ENCODE measurements at regions not wholly inside any gene's neighbourhood (a gene's known extent, or its start where the extent isn't known, plus 50 kb on each side); places are given as distances from the start of the nearest gene placed in this dataset.

DNA sequence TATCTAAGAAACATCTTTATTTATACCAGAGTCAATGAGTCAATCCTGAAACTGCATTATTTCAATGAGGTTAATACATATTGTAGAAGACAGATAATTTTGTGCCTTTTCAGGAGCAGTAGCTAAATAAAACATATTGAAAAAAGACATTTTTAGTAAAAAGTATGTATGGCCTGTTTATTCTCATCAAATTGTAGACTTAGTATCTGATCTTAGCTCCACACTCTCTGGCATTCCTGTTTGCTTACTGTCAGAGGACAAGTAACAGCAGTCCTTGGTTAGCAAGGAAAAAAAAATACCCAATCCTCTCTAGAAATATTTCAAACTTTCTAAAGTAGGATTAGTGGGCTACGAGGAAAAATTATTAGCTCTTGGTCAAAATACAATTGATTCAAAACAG lies 50.5 kb upstream of the GUCY1A1 start:
- no peak for DNase-seq

DNA sequence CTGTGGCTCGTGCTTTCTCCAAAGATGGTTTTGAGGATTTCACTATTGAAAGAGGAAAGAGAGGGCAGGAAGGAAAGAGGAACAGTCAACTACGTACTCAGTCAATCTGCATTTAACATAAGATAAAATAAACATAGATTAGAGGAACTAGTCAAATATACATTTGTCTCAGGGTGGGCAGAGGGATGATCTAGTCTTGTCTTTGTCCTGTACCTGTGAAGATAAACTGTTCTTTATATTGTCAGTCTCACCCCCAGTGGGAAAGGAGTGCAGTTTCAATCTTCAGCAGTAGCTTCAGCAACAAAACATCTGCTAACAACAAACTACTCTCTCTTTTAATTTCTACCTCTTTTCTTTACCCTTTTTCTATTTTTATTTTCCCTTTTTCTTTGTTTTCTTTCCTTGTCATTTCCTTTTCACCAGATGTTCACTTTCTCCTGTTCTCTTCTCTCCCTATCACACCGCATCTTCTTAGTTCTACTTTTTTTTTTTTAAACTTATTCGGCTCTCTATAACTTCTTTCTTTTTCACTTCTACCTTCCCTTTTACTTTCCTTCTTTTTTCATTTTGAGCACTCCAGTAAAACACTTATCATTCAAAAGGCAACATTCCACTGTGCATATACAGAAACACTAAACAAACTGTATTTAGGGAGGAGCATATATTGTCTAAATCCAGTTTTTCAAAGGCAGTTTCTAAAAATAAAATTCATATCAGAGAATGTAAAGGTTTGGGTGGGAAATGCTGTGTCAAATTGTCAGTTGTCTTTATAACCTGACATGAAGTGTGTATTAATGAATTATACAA lies 51.4 kb upstream of the GUCY1A1 start:
- no peak for DNase-seq

DNA sequence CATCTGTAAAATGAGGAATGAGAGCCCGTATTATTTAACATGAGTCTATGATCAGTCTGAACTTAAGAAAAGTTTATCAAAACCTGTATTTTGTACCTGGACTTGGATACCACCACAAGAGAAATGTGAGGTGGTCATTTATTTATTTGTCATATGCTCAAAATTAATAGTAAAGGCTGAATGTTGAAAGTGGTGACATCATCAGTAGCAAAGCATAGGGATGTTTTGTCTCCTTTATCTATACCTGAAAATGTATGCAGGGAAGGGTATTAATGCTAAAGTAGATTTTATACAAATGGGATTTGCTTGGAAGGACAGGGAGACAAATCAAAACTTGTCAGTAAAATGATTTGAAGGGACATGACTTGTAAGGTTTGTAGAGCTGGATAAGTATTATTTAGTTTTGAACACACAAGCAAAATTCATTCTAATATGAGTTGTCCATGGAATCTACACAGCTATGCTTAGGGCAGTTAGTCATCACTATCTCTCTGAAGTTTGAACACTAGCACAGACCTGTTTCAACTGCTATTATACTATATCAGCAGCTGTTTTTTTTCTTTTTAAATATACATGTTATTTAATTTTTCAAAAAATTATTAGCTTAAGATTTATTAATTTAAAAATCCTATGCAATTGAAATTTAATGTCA lies 52.4 kb upstream of the GUCY1A1 start:
- DNase-seq: no peak

DNA sequence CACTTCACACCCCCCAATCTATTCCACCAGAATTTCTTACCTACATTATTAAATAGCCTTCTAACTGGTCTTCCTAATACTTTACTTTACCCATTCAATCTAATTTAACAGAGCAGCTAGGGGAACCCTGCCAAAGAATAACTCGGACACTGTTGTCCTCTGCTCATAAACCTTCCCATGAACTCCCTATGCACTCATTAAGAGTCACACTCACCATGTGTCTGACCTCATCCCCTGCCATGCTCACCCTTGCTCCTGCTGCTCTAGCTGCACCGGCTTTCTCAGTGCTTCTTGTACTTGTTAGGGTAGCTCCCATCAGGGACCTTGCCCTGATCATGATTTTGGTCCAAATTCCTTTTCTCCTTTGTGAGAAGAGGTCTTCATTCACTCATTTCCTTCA lies 54.6 kb upstream of the GUCY1A1 start:
- no peak for DNase-seq

DNA sequence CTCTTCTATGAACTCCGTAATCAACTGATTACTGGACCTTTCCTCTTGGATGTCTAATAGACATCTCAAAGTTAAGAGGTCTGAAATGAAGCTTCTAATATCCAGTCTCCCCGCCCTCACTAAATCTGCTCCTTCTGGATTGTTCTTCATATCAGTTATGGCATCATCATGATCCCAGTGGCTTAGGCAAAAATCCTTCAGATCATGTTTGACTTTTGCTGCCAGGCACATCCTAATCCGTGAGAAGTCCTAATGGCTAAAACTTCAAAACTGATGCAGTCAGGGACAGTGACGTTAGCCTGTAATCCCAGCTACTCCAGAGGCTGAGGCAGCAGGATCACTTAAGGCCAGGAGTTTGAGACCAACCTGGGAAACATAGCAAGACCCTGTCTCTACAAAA lies 55.1 kb upstream of the GUCY1A1 start:
- DNase-seq: no peak

DNA sequence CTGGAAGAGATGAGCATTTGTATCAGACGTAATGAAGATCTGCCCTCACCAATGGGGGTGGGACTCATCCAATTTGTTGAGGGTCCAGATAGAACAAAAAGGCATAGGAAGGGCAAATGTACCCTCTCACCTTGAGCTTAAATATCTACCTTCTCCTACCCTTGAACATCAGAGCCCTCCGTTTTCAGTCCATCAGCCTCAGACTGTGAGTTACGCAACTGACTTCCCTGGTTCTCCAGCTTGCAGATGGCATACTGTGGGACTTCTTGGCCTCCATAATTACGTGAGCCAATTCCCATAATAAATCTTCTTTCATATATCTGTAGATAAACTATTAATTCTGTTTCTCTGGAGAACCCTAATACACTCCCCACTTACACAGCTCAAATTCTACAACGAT lies 56.5 kb upstream of the GUCY1A1 start:
- DNase-seq: no peak

DNA sequence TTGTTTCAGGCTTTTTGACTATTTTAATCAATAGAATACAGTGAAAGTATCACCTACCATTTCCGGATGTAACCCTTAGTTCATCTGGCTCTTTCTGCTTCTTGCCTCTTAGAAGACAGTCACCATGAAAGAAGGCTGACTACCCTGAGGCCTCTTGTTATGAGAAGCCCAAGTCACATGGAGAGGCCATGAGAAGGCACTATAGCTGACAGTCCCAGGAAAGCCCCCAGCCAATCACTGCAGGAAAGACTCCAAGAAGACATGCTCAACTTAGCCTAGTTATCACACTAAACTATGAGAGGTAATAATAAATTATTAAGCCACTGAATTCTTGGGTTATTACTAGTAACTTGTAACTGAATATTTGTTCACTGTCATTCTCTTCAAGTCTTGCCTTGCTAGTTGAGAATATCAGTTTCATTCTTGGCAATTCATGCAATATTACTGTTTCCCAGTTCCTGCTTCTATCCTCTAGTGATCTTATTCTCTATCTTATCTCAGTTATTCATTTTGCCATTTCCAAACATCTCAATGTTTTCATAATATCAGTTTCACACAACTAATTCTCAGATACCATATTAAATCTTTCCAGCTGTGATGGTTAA lies 57.1 kb upstream of the GUCY1A1 start:
- peak; percentile 2 for DNase-seq

DNA sequence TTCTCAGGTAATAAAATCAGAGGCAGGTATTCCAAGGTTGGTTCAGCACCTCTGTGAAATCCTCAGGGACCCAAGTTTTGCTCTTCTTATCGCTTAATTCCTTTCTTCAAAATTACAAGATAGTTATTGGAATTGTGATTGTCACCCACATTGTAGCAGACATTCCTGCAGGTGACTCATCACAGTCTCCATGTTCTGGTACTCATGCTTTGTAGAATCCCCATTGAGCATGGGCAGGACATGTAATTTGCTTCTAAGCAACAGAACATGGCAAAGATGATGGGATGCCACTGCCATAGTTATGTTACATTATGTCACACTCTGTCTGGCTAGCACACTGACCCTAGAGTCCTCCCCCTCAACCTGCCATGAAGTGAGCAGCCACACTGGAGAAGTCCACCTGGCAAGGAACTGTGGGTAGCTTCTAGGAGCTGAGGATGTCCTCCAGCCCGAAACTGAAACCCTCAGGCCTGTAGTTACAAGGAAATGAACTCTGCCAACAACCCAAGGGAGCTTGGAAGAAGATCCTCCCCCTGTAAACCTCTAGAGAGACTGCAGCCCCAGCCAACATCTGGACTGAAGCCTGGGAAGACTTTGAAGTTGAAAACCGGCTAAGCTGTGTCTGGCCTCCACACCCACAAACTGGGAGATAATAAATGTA lies 58.3 kb upstream of the GUCY1A1 start:
- no peak for DNase-seq

DNA sequence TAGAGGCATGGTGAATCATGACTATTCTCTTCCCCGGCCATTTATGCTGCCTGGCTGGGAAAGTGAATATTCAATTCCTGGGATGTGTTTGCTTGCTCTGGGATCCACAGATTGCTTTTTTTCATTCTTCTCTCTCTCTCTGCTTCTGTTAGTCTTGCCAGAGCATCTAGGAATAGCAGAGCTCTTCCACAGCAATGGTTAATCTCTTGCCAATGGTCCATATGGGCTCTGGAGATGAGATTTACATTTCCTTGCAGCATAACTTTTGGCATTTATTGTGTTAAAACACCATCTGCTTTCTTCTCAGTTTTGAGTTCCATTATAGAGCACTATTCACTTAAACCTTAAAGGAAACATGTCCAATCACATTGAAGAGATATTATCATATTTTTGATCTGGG lies 59.2 kb upstream of the GUCY1A1 start:
- no peak for DNase-seq

DNA sequence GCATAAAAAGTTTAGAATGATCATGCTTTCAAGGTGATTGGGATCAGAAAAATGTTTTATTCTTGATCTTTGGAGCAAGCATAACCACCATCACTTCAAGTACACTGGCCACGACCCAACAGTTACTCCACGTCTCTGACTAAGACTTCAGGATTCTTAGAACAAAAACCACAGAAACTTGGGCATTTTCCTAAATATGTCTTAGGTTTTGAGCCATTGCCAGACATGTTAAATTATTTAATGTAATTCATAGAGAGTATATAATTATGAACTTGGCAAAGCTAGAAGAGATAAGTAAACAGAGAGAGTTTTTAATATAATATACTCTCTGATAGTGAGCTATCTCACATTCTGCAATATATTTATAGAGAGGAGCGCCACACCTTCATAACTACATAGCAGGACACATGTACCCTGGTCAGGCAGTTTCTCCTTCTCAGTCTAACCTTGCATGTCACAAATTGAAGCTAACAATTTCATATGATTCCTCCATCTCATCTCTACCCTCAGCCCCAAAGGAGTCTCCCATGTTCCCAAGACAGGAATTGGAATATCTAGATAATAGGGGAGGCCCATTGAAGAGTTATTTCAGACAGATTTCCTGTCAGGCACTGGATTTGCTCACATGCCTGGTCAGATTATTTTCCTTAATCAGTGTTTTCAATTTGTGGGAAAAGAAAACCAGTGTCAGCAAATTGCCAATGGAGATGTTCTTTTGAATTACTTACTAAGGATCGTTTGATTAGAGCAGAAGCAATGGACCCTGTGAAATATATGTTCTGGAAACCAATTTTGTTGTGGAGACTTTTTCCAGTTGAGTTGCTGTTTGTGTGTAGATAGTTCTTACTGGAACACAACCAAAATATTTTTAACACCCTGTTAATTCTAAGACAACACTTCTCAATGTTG lies 61.7 kb upstream of the GUCY1A1 start:
- no peak for DNase-seq

DNA sequence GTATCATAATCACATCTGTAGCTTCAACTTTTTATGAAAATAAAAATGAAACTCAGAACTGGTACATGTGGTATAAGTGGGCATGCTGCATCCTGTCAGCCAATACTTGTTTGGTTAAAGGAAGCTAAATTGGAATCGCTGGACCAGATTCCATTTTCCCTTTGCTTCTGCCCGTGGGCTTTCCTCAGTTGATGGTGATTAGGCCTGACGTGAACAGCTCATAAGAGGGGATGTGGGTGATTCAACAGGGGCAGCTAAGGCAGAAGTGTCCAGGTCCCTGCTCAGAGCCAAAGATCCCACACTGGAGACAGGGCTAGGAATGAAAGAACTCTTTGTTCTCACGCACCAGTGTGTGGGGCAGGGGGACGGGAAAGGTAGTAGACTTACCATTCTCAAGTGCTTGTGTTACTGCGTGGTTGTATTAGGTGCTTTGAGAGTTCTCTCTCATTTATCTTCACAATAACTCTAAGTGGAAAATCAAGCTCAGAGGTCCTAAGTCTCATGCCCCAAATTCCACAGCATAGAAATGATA lies 63.2 kb upstream of the GUCY1A1 start:
- no peak for DNase-seq

DNA sequence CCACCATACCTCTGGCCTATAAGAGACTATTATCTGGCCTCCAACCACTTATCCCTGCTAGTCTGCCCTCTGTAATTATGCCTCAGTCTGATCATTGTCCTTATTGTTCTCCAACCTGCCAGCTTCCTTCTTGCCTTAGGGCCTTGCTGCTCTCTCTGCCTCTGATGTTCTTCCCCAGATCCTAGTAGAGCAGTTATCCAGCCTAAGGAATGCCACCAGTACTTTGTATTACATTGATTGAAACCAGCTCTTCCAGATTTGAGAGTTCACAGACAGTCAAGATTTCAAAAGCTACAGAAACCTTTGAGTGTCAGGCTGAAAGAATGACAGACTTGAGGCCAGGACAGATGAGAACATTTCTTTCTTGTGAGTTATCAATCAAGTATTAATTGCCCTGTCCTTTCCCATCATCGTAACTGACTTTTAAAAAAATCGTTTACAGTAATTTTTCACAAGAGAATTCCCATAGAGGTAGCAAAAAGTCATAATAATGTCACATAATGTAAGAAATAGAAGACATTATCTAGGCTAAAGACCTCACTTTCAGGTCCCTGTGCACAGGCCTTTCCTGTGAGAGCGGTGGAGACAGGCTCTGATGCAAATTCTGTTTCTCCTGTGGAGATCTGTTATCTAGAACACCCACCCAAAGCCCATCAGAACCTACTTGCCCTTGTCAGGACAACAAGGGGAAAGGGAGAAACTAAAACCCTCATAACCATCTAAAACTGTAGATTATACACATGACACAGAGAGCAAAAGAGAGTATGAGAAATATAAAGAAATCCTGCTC lies 64.1 kb upstream of the GUCY1A1 start:
- no peak for DNase-seq

DNA sequence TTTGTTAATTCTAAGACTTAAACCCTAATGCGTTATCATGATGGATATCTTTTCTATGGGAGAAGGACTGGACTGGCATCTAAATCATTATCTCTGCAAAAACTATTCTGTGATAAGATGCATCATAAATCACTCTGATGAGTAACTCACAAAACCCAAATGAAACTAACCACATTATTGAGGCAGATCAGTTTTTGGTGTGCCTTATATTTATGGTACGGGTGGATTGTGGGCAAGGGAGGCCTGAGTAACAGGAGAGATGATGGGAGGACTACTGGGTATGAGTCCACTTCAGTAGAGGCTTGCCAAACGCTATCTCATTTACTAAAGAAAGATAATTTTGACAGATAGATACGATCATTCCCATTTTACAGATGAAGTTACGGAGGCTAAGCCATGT lies 66.4 kb upstream of the GUCY1A1 start:
- no peak for DNase-seq

DNA sequence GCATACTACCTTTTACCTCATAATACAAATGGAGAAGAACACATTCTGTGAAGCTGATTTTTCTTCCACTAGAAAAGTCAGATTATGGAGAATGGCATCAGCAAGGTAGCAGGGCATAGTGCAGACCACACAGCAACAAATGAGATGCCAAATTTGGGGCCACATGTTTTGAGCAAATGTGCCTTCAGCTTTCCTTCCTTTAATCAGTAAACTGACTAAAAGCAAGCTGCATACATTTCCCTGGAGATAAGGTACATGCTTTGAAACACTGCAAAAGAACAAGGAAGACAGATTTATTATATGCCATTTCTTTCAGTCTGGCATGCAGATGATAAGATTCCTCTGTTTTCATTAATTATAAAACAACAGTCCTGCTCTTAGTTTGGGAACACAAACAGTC lies 67.1 kb upstream of the GUCY1A1 start:
- DNase-seq: no peak

DNA sequence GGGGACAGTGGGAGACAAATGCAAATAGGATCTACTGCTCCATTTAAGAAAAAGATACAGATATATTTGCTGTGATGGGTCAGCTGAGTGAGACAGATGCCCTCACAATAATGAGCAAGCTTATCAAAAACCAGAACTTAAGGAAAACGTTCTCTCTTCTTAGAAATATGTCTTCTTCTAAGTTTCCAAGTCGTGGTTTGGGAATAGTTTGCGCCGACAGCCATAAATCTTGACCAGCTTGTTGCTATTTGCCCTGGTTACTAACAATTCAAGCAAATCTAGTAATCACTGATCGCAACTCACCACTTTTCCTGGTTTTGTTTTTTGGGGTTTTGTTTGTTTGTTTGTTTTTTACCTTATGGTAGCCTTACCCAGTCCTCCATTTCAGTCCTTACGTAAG lies 67.6 kb upstream of the GUCY1A1 start:
- DNase-seq: no peak

DNA sequence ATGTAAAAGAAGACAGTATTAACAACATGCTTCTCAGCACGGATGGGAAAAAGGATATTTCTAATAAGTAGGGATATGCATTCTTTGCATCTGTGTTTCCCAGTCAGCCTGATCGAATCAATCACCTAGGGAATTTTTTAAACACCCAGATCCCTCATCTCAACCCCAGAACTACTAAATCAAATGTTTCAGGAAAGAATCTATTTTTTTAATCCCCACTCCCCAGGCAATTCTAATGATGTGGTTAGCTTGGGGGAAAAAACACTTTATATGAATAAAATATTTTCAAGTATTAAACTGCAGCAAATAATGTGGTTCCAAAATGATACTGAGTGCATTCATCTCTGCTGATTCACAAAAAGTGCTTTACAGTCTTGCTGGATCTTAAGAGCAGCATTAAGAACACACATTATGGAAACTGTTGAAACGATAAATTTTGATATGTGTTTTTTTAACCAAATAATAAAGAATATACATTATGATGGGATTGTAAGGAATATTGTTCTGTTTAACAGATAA lies 68.7 kb upstream of the GUCY1A1 start:
- no peak for DNase-seq

DNA sequence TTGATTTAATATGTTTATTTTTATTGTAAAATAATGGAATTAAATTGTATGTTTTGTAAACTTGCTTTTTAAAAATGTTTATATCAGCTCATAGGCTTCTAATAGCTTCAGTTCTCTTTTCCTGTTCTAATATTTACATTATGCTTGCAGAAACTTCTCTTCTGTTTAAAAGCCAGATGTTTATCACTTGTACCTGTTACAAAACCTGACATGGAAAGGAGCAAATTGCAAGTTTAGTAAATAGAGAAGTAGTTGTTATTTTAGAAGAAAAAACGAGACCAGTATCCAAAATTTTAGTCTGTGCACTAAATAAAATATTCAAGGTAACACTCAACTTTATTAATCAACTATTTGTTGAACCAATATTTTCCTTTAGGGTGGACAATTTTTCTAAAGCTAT lies 69.4 kb upstream of the GUCY1A1 start:
- DNase-seq: no peak

DNA sequence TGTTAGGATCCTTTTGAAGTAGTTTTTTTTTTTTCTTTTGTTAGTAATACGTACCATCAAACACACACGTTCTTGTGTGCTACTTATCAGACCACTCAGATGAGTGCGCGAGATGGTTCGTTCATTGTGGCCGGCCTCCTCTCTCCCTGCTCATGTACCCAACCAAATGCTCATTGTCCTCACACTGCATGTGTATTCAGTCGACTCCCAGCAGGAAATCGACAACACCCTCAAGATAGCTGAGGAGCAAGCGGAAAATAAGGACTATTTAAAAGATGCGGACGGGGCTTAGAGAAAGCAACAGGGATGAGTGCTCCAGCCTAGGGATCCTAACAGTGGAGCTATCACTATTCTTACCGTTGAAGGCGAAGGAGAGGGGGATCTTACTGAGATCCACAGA lies 72.9 kb upstream of the GUCY1A1 start:
- DNase-seq: no peak

DNA sequence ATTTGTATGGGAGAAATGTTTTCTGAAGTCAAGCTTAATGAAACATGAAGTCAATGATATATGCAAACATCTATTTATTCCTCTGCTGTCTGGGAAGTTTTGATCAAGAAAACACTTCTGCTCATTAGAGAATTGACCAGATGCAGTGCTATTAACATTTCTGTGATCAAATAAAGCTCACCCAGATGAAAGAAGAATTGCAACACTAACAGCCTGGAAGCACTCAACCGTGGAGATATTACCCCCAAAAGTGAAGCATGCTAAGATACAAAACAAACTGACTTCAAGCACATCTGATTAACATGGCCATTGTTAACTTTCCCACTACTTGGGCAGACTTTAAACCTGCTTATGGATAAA lies 73.7 kb upstream of the GUCY1A1 start:
- no peak for DNase-seq

DNA sequence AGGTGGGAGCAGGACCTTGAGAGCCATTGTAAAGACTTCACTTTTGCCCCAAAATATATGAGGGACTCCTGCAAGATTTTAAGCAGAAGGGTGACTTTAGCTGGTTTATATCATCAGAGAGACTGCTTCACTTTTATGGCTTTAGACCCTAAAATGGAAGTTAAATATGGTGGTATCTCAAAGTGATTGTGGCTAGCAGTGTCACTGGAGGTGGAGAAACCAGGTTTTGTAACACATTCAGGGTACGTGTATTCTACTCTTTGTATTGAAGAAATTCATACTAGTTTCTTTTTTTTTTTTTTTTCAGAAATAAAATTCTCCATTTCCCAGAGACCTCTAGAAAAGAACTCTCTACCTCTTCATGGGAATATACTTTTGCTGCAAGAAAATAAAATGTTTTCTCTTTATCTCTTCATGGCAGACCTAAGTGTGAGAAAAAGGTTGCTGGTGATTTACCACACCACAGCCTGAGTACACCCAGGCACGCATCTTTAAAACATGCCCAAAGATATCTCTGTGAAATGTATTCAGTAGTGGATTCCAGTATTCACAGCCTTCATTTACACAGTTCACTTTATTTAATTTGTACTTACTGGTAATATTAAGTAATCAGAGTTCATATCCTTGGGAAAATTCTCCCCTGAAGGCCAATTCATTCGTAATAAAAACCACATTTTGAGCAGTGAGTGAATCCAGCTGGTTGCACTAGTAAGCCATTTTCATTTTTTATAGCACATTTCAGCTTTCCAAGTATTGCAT lies 74.3 kb upstream of the GUCY1A1 start:
- DNase-seq: no peak

DNA sequence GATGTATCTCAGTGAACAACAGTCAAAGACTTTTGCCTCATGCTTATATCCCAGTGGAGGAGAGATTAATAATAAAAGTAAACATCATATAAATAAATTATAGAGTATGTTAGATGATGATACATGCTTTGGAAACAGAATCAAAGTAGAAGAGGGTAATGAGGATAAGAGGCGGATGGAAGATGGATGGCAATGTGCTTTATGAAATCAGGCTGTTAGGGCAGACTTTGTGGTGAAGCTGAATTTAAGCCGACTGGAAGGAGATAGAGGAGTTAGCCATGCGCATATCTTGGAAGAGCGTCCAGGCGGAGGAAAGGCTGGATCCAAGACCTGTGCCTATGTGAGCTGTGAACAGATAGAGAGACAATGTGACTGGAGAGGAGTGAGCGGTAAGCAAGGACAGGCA lies 74.9 kb upstream of the GUCY1A1 start:
- DNase-seq: no peak

All from activated CD4-positive, alpha-beta T cell treated with anti-CD3 and anti-CD28 coated beads, Interleukin-10, Interleukin-2, amounts not matched to agents 100 ng/mL and 50 ng/mL, durations not matched to agents 16 hours and 8 hours (primary cell).